ENCODE measurements at regions not wholly inside any gene's neighbourhood (a gene's known extent, or its start where the extent isn't known, plus 50 kb on each side); places are given as distances from the start of the nearest gene placed in this dataset.
A peak's percentile ranks its signal among the peaks of the same experiment; 100 is the strongest.
"Not testable (repeated sequence)": the region's sequence is repeated elsewhere in the genome, so short reads cannot be mapped to it uniquely, and the experiment has no call there.

DNA sequence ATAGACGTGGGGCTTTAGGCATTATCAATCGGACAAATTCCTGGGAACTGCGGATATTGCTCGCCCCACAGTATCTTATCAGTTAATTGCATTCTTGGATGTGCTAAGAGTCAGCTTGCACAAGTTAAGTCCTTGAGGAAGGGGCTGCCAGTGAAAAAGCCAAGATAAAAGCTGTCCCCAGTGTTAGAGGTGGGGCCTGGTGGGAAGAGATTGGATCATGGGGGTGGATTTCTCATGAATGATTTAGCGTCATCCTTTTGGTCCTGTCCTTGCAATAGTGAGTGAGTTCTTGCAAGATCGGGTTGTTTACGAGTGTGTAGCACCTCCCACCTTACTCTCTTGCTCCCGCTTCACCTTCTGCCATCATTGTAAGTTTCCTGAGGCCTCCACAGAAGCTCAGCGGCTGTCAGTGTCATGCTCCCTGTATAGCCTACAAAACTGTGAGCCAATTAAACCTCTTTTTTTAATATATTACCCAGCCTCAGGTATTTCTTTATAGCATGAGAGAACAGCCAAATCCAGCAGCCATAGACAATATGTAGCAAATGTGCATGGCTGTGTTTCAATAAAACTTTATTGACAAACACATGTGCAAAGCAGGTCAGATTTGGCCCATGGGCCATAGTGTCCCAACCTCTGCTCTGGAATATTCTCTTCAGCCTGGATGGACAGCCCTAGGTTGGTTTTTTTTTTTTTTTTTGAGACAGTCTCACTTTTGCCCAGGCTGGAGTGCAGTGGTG is 189.2 kb downstream of the OTOP1 start:
- not testable (repeated sequence) for H3K79me2 ChIP-seq (ENCODE audit: insufficient read depth, low read length); H3K9me3 ChIP-seq (ENCODE audit: insufficient read depth, low read depth, low read length); H3K4me3 ChIP-seq (ENCODE audit: insufficient read depth, low read depth, low read length); H3K27ac ChIP-seq (ENCODE audit: low read depth, low read length); H3K4me1 ChIP-seq (ENCODE audit: insufficient read depth, low read length); H3K4me3 Mint-ChIP-seq (ENCODE audit: unreplicated experiment); FAIRE-seq; H3K36me3 ChIP-seq (ENCODE audit: insufficient read depth, low read length); DNase-seq (ENCODE audit: low read depth); H3K4me2 ChIP-seq (ENCODE audit: low read length); H3K36me3 Mint-ChIP-seq (ENCODE audit: low read depth, unreplicated experiment); H3K9ac ChIP-seq (ENCODE audit: low read length); H4K20me1 ChIP-seq (ENCODE audit: insufficient read depth, low read length); H3K27me3 ChIP-seq (ENCODE audit: insufficient read depth, low read length); H3K27ac Mint-ChIP-seq (ENCODE audit: unreplicated experiment); H2AFZ ChIP-seq (ENCODE audit: low read depth, low read length); H3K4me1 Mint-ChIP-seq (ENCODE audit: low read depth, unreplicated experiment)
- Mint-ChIP-seq H3K27me3 (ENCODE audit: low read depth, unreplicated experiment) (peaks cover 38% of the 10 kb centered on the region), H3K9me3 (ENCODE audit: unreplicated experiment) (peaks cover 18% of the 10 kb centered on the region)

GRCh38 chr4:4045823-4046222 is 180.9 kb downstream of the OTOP1 start:
- H2AFZ ChIP-seq (ENCODE audit: low read depth, low read length); H3K4me2 ChIP-seq (ENCODE audit: low read length): not testable (repeated sequence)

DNA sequence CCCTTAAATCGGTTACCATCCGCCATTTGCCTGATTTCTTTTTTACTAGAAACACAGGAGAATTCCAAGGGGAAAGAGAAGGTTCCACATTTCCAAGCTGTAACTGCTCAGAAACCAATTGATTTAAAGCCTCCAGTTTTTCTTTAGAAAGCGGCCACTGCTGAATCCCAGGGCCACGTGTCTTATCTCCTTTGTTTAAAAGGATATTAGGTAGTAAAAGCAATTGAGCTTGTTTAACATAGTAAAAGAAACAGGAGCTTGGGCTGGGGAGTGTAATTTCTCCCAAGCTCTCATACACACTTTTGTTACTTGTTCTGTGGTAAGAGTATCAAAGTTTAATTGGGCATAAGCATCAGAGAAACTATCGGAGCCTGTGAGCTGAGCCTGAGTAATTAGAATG is 180.0 kb downstream of the OTOP1 start:
- FAIRE-seq; H3K27ac ChIP-seq (ENCODE audit: low read depth, low read length); H4K20me1 ChIP-seq (ENCODE audit: insufficient read depth, low read length); H3K36me3 Mint-ChIP-seq (ENCODE audit: low read depth, unreplicated experiment); H3K4me2 ChIP-seq (ENCODE audit: low read length); DNase-seq (ENCODE audit: low read depth); H3K4me1 ChIP-seq (ENCODE audit: insufficient read depth, low read length); H3K4me3 Mint-ChIP-seq (ENCODE audit: unreplicated experiment); H3K9ac ChIP-seq (ENCODE audit: low read length); H2AFZ ChIP-seq (ENCODE audit: low read depth, low read length); H3K36me3 ChIP-seq (ENCODE audit: insufficient read depth, low read length); H3K4me3 ChIP-seq (ENCODE audit: insufficient read depth, low read depth, low read length); H3K79me2 ChIP-seq (ENCODE audit: insufficient read depth, low read length); H3K9me3 ChIP-seq (ENCODE audit: insufficient read depth, low read depth, low read length); H3K4me1 Mint-ChIP-seq (ENCODE audit: low read depth, unreplicated experiment); H3K27me3 ChIP-seq (ENCODE audit: insufficient read depth, low read length); H3K27ac Mint-ChIP-seq (ENCODE audit: unreplicated experiment): not testable (repeated sequence)
- H3K9me3 Mint-ChIP-seq (ENCODE audit: unreplicated experiment): peaks cover 19% of the 10 kb centered on the region
- H3K27me3 Mint-ChIP-seq (ENCODE audit: low read depth, unreplicated experiment): peaks cover 59% of the 10 kb centered on the region

More at GRCh38 chr4:4045823-4046222, 180.9 kb downstream of the OTOP1 start:
- peaks cover 27% of the 10 kb centered on the region for H3K9me3 Mint-ChIP-seq (ENCODE audit: unreplicated experiment)
- H3K36me3 ChIP-seq (ENCODE audit: insufficient read depth, low read length); H3K4me1 ChIP-seq (ENCODE audit: insufficient read depth, low read length); H3K79me2 ChIP-seq (ENCODE audit: insufficient read depth, low read length); DNase-seq (ENCODE audit: low read depth); H3K9me3 ChIP-seq (ENCODE audit: insufficient read depth, low read depth, low read length); H3K27ac Mint-ChIP-seq (ENCODE audit: unreplicated experiment); H3K4me1 Mint-ChIP-seq (ENCODE audit: low read depth, unreplicated experiment); H4K20me1 ChIP-seq (ENCODE audit: insufficient read depth, low read length); H3K4me3 Mint-ChIP-seq (ENCODE audit: unreplicated experiment); H3K4me3 ChIP-seq (ENCODE audit: insufficient read depth, low read depth, low read length); H3K36me3 Mint-ChIP-seq (ENCODE audit: low read depth, unreplicated experiment); H3K9ac ChIP-seq (ENCODE audit: low read length); H3K27me3 ChIP-seq (ENCODE audit: insufficient read depth, low read length); FAIRE-seq; H3K27ac ChIP-seq (ENCODE audit: low read depth, low read length): not testable (repeated sequence)
- H3K27me3 Mint-ChIP-seq (ENCODE audit: low read depth, unreplicated experiment): peaks cover 59% of the 10 kb centered on the region

DNA sequence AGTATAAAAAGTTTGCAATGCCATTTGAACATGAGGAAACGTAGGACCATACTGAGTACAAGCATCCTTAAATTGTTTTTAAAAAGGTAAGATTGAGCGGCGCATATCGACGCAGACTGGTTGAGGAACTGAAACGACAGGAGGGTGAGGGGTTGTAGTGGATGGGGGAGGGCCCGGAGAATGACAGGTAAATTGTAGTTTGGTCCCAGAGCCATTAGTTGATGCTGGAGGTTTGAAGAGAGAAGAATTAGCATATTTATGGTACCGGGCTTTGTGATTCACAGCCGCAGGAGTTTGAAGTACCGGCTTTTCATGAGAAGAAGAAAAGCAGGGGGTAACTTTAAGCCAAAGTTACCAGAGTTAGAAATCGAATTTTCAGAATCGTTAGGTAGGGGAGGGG is 179.5 kb downstream of the OTOP1 start:
- Mint-ChIP-seq H3K4me3 (ENCODE audit: unreplicated experiment) (peak overlapping the region; percentile 35), H3K9me3 (ENCODE audit: unreplicated experiment) (peaks cover 14% of the 10 kb centered on the region), H3K27me3 (ENCODE audit: low read depth, unreplicated experiment) (peaks cover 54% of the 10 kb centered on the region)
- H4K20me1 ChIP-seq (ENCODE audit: insufficient read depth, low read length); H3K4me2 ChIP-seq (ENCODE audit: low read length); H3K9me3 ChIP-seq (ENCODE audit: insufficient read depth, low read depth, low read length); H3K79me2 ChIP-seq (ENCODE audit: insufficient read depth, low read length); DNase-seq (ENCODE audit: low read depth); H2AFZ ChIP-seq (ENCODE audit: low read depth, low read length); H3K9ac ChIP-seq (ENCODE audit: low read length); H3K27ac Mint-ChIP-seq (ENCODE audit: unreplicated experiment); FAIRE-seq; H3K4me3 ChIP-seq (ENCODE audit: insufficient read depth, low read depth, low read length); H3K36me3 Mint-ChIP-seq (ENCODE audit: low read depth, unreplicated experiment); H3K27me3 ChIP-seq (ENCODE audit: insufficient read depth, low read length); H3K4me1 Mint-ChIP-seq (ENCODE audit: low read depth, unreplicated experiment); H3K4me1 ChIP-seq (ENCODE audit: insufficient read depth, low read length); H3K27ac ChIP-seq (ENCODE audit: low read depth, low read length); H3K36me3 ChIP-seq (ENCODE audit: insufficient read depth, low read length): not testable (repeated sequence)

DNA sequence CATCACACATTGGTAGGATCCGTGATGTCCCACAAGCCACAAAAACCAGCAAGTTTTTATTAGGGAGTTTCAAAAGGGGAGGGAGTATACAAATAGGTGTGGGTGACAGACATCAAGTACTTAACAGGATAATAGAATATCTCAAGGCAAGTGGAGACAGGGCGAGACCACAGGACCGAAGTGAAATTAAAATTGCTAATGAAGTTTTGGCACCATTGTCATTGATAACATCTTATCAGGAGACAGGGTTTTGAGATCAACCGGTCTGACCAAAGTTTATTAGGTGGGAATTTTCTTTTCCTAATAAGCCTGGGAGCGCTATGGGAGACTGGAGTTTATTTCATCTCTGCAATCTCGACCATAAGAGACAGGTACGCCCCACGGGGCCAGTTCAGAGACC is 178.5 kb downstream of the OTOP1 start:
- not testable (repeated sequence) for H3K9ac ChIP-seq (ENCODE audit: low read length); H3K9me3 ChIP-seq (ENCODE audit: insufficient read depth, low read depth, low read length); H3K36me3 ChIP-seq (ENCODE audit: insufficient read depth, low read length); H3K4me2 ChIP-seq (ENCODE audit: low read length); DNase-seq (ENCODE audit: low read depth); H3K27me3 ChIP-seq (ENCODE audit: insufficient read depth, low read length); H3K36me3 Mint-ChIP-seq (ENCODE audit: low read depth, unreplicated experiment); FAIRE-seq; H3K27ac ChIP-seq (ENCODE audit: low read depth, low read length); H3K4me1 Mint-ChIP-seq (ENCODE audit: low read depth, unreplicated experiment); H3K79me2 ChIP-seq (ENCODE audit: insufficient read depth, low read length); H3K4me1 ChIP-seq (ENCODE audit: insufficient read depth, low read length); H2AFZ ChIP-seq (ENCODE audit: low read depth, low read length); H3K4me3 ChIP-seq (ENCODE audit: insufficient read depth, low read depth, low read length); H3K4me3 Mint-ChIP-seq (ENCODE audit: unreplicated experiment); H4K20me1 ChIP-seq (ENCODE audit: insufficient read depth, low read length); H3K27ac Mint-ChIP-seq (ENCODE audit: unreplicated experiment)
- peaks cover 15% of the 10 kb centered on the region for H3K9me3 Mint-ChIP-seq (ENCODE audit: unreplicated experiment)
- H3K27me3 Mint-ChIP-seq (ENCODE audit: low read depth, unreplicated experiment): peaks cover 54% of the 10 kb centered on the region

DNA sequence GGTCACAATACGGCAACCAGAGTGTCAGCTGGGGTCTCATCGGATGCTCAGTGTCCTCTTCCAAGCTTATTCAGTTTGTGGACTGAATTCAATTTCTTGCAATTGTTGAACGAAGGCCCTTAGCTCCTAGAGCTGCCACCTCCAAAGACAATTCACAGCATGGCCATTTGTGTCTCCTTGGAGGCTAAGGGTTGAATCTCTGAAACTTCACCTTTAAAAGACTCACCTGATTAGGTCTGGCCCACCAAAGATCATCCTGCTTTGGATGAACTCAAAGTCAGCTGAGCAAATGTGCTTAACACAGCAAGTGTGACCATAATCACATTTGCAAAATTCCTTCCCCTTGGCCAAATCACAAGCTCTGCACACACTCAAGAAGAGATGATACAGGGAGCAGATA is 175.9 kb downstream of the OTOP1 start:
- not testable (repeated sequence) for H3K36me3 ChIP-seq (ENCODE audit: insufficient read depth, low read length); H3K9ac ChIP-seq (ENCODE audit: low read length); DNase-seq (ENCODE audit: low read depth)

More for the DNA sequence above, 175.9 kb downstream of the OTOP1 start:
- not testable (repeated sequence) for H3K9me3 ChIP-seq (ENCODE audit: insufficient read depth, low read depth, low read length); H3K36me3 Mint-ChIP-seq (ENCODE audit: low read depth, unreplicated experiment); H4K20me1 ChIP-seq (ENCODE audit: insufficient read depth, low read length); H3K79me2 ChIP-seq (ENCODE audit: insufficient read depth, low read length); H2AFZ ChIP-seq (ENCODE audit: low read depth, low read length); H3K4me3 ChIP-seq (ENCODE audit: insufficient read depth, low read depth, low read length); H3K27ac Mint-ChIP-seq (ENCODE audit: unreplicated experiment); H3K4me1 Mint-ChIP-seq (ENCODE audit: low read depth, unreplicated experiment); H3K27me3 ChIP-seq (ENCODE audit: insufficient read depth, low read length); H3K27ac ChIP-seq (ENCODE audit: low read depth, low read length); H3K4me3 Mint-ChIP-seq (ENCODE audit: unreplicated experiment); H3K4me2 ChIP-seq (ENCODE audit: low read length); FAIRE-seq; H3K9me3 Mint-ChIP-seq (ENCODE audit: unreplicated experiment); H3K4me1 ChIP-seq (ENCODE audit: insufficient read depth, low read length)
- peaks cover 47% of the 10 kb centered on the region for H3K27me3 Mint-ChIP-seq (ENCODE audit: low read depth, unreplicated experiment)
